SJSA1 (cell line): ENCODE measurements at regions not wholly inside any gene's neighbourhood (a gene's known extent, or its start where the extent isn't known, plus 50 kb on each side); places are given as distances from the start of the nearest gene placed in this dataset.

ENCODE experiments used
- DNase-seq, 2 experiments: peaks; one replicate each; pipeline ENCODE4 v3.0.0-alpha.2; 2015 to 2020; ENCODE audit warnings: low spot score in 2 of 2, low read depth in 1 of 2
- H3K27ac ChIP-seq: fragments of 250-450 bp; sonication (Bioruptor Pico); 2 replicates; pipeline ENCODE4 v1.5.1; 2020; ENCODE audit warnings: mild to moderate bottlenecking, moderate library complexity
- H3K27me3 ChIP-seq: fragments of 250-450 bp; sonication (Bioruptor Pico); replicated peaks from 2 replicates; pipeline ENCODE4 v1.5.1; 2020; ENCODE audit warnings: mild to moderate bottlenecking, moderate library complexity
- H3K36me3 ChIP-seq: fragments of 250-450 bp; sonication (Bioruptor Pico); 2 replicates; pipeline ENCODE4 v1.5.1; 2020; ENCODE audit warnings: mild to moderate bottlenecking
- H3K4me1 ChIP-seq: fragments of 250-450 bp; sonication (Bioruptor Pico); replicated peaks from 2 replicates; pipeline ENCODE4 v1.6.1; 2021; ENCODE audit warnings: mild to moderate bottlenecking
- H3K4me3 ChIP-seq: fragments of 250-450 bp; sonication (Bioruptor Pico); 2 replicates; pipeline ENCODE4 v1.5.1; 2020; ENCODE audit warnings: mild to moderate bottlenecking
- H3K9me3 ChIP-seq: fragments of 250-450 bp; sonication (Bioruptor Pico); replicated peaks from 2 replicates; pipeline ENCODE4 v1.5.1; 2020; ENCODE audit warnings: mild to moderate bottlenecking

GRCh38 chr12:60844101-60844500, 1248.3 kb downstream of the SLC16A7 start:
- H3K36me3 ChIP-seq: no peaks in the 10 kb centered on the region
- no peak overlapping the region for H3K4me3 ChIP-seq
- no peaks in the 10 kb centered on the region for H3K27me3 ChIP-seq
- H3K4me1 ChIP-seq: no peaks in the 10 kb centered on the region
- DNase-seq: no peak
- H3K9me3 ChIP-seq: no peaks in the 10 kb centered on the region
- no peak overlapping the region for H3K27ac ChIP-seq

- no peaks in the 10 kb centered on the region for H3K36me3 ChIP-seq
- no peak overlapping the region for H3K4me3 ChIP-seq
- no peak for DNase-seq
- no peaks in the 10 kb centered on the region for H3K9me3 ChIP-seq
- no peak overlapping the region for H3K27ac ChIP-seq
- no peaks in the 10 kb centered on the region for H3K4me1 ChIP-seq
- no peaks in the 10 kb centered on the region for H3K27me3 ChIP-seq
Measured at GRCh38 chr12:60844875-60845274, 1249.0 kb downstream of the SLC16A7 start.

- Histone ChIP-seq H3K4me1 (no peaks in the 10 kb centered on the region), H3K27me3 (no peaks in the 10 kb centered on the region), H3K27ac (no peak overlapping the region), H3K4me3 (no peak overlapping the region), H3K9me3 (no peaks in the 10 kb centered on the region), H3K36me3 (no peaks in the 10 kb centered on the region)
- DNase-seq: no peak
Measured at GRCh38 chr12:60845696-60846095, 1249.9 kb downstream of the SLC16A7 start.

DNA sequence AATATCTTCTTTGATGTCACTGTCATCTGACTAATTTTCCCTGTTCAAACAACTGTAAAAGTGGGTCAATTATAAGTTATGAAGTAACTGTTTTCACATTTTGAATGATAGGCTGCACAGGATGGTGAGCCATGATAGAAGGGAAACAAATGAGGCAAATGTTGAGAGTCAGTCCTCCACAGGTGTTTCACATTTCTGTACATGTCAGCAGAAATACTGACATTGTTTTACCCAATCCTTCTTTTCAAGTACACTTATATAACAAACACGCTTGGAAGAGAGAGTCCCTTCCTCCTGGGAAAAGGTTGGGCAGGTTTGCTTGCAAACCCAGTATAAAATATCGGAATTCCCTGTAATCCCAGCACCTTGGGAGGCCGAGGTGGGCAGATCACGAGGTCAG, 1251.5 kb downstream of the SLC16A7 start:
- H3K27ac ChIP-seq: no peak overlapping the region
- H3K9me3 ChIP-seq: no peaks in the 10 kb centered on the region
- H3K4me3 ChIP-seq: no peak overlapping the region
- no peaks in the 10 kb centered on the region for H3K27me3 ChIP-seq
- H3K36me3 ChIP-seq: no peaks in the 10 kb centered on the region
- no peaks in the 10 kb centered on the region for H3K4me1 ChIP-seq
- no peak for DNase-seq

DNA sequence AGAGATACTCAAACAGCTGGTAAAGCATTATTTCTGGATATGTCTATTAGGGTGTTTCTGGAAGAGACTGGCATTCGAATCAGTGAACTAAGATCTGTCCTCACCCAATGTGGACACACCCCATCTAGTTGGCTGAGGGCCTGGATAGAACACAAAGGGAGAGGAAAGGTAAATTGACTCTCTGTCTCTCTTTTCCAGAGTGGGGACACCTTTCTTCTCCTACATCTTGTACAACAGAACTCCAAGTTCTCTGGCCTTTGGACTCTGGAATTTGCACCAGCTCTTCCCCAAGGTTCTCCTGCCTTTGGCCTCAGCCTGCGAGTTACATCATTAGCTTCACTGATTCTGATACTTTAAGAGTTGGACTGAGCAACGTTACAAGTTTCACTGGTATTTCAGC, 1253.9 kb downstream of the SLC16A7 start:
- Histone ChIP-seq H3K27ac (no peak overlapping the region), H3K27me3 (no peaks in the 10 kb centered on the region), H3K4me1 (no peaks in the 10 kb centered on the region), H3K4me3 (no peak overlapping the region), H3K36me3 (no peaks in the 10 kb centered on the region), H3K9me3 (no peaks in the 10 kb centered on the region)
- no peak for DNase-seq

GRCh38 chr12:60853407-60853806, 1257.6 kb downstream of the SLC16A7 start:
- H3K27ac ChIP-seq: no peak overlapping the region
- no peaks in the 10 kb centered on the region for H3K36me3 ChIP-seq
- no peak overlapping the region for H3K4me3 ChIP-seq
- H3K9me3 ChIP-seq: no peaks in the 10 kb centered on the region
- DNase-seq: no peak
- H3K4me1 ChIP-seq: no peaks in the 10 kb centered on the region
- no peaks in the 10 kb centered on the region for H3K27me3 ChIP-seq

DNA sequence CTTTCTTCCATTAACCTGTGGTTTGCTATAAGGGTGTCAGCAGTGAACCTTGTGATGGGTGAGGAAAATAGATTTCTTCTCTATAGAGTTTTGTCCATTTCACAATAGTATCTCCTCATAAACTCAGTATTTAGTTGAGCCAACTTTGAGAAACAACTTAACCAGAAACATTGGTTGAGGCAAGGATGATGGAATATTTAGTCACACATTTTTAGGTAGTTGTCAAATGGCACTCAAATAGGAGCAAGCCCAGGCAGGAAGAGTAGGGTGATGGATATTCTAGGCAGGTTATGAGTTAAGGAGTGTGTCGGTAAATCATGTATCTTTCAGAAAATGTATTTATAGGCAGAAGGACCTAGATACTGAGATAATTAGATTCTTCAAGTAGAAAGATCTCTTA, 1267.6 kb downstream of the SLC16A7 start:
- Histone ChIP-seq H3K4me1 (no peaks in the 10 kb centered on the region), H3K27ac (no peak overlapping the region), H3K4me3 (no peak overlapping the region), H3K9me3 (no peaks in the 10 kb centered on the region), H3K27me3 (no peaks in the 10 kb centered on the region), H3K36me3 (no peaks in the 10 kb centered on the region)
- DNase-seq: no peak

- no peak for DNase-seq
- Histone ChIP-seq H3K27me3 (no peaks in the 10 kb centered on the region), H3K36me3 (no peaks in the 10 kb centered on the region), H3K4me1 (no peaks in the 10 kb centered on the region), H3K4me3 (no peak overlapping the region), H3K9me3 (no peaks in the 10 kb centered on the region), H3K27ac (no peak overlapping the region)
Measured at GRCh38 chr12:60872219-60872618, 1276.4 kb downstream of the SLC16A7 start.

DNA sequence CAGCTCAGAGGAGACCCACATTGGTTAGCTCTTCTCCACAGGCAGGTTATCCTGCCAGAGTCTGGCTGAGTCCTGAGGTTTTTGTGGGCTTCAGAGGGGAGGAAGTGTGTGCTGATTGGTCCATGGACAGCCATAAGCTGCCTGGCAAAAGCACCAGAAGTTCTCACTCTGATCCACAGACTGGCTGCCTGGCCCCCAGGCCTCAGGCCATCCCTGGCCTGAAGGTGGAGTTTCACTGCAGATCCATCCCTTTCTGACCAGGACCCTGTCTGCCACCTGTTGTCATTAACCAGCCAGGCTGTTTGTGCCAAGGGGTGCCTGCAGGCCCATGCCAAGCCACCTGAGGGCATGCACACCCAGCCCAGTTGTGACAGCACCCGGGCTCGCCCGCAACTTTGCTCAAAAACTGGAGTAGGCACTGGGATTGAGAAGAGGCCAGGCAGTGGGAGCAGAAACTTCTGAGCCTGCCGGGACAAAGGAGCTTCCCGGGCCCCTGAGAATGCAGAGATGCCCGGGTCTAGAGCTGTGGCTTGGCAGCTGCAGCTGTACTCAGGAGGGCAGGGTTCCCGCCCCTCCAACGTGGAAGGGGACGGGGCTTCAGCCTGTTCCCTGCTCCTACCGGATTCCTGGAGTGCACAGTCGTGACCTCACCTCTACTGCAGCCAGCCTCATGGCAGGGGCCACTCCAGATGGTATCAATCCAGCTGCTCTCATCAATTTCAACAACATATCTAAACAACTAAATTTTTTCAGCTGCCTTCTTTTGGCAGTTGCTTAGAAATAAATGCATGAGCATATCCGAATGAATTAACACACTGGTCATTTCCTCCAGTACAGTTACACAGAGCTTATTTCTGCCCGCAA, 1277.3 kb downstream of the SLC16A7 start:
- no peak overlapping the region for H3K27ac ChIP-seq
- no peaks in the 10 kb centered on the region for H3K36me3 ChIP-seq
- no peaks in the 10 kb centered on the region for H3K9me3 ChIP-seq
- H3K27me3 ChIP-seq: no peaks in the 10 kb centered on the region
- DNase-seq: peak in 1 of 2 experiments; percentile 27
- no peaks in the 10 kb centered on the region for H3K4me1 ChIP-seq
- H3K4me3 ChIP-seq: no peak overlapping the region

GRCh38 chr12:60874091-60874490, 1278.3 kb downstream of the SLC16A7 start:
- H3K27ac ChIP-seq: no peak overlapping the region
- no peaks in the 10 kb centered on the region for H3K4me1 ChIP-seq
- no peaks in the 10 kb centered on the region for H3K9me3 ChIP-seq

DNA sequence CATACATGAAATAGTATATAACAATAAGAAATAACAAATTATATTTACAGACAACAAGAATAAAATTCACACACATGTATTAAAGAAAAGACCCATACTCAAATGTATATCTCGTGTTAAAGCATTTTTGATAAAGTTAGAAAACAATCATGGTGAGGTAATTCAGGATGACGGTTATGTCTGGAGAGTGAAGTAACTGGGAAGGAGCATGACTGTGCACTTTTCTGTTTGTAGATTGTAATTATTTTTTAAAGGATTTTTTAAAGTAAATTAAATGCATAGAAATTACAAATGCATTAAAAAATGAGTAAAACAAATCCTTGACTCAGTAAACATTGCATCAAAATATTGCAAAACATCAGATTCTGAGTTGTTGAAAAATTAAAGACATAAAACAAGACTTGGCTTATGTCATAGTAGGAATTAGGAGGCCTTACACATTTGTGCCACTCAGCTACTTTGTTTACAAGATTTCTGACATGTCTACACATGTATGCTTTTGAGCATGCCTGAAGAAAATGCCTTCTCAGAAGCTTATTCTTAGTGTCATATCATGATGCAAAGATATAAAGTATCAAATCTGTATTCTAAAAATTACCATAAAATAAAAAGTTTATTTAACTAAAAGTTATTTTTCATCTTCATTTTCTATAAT, 1325.1 kb downstream of the SLC16A7 start:
- no peak for DNase-seq
- Histone ChIP-seq H3K4me1 (no peaks in the 10 kb centered on the region), H3K4me3 (no peak overlapping the region), H3K9me3 (no peaks in the 10 kb centered on the region), H3K27me3 (no peaks in the 10 kb centered on the region), H3K36me3 (no peaks in the 10 kb centered on the region), H3K27ac (no peak overlapping the region)

More at GRCh38 chr12:60874091-60874490, 1278.3 kb downstream of the SLC16A7 start:
- Histone ChIP-seq H3K36me3 (no peaks in the 10 kb centered on the region), H3K4me3 (no peak overlapping the region), H3K27me3 (no peaks in the 10 kb centered on the region)
- DNase-seq: no peak

GRCh38 chr12:60921541-60921940, 1325.7 kb downstream of the SLC16A7 start:
- DNase-seq: no peak
- Histone ChIP-seq H3K4me3 (no peak overlapping the region), H3K9me3 (no peaks in the 10 kb centered on the region), H3K4me1 (no peaks in the 10 kb centered on the region), H3K27ac (no peak overlapping the region), H3K27me3 (no peaks in the 10 kb centered on the region), H3K36me3 (no peaks in the 10 kb centered on the region)

DNA sequence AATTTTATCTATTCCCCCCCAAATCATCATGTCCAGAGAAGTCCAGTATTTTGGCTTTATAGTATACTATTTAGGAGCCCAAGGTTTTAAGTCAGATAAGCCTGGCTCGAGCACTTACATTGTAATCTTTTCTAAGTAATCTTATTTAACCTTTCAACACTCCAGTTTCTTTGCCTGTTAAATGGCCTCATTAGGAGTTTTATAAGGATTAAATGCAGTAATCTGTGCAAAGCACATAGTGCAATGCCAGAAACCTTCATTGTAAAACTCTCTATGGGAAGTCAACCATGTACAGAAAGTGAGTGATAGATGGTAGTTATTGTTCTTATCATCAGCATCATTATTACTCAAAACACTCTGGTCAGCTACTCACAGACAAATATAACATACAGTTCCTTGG, 1330.4 kb downstream of the SLC16A7 start:
- Histone ChIP-seq H3K27ac (no peak overlapping the region), H3K27me3 (no peaks in the 10 kb centered on the region), H3K9me3 (no peaks in the 10 kb centered on the region), H3K4me1 (no peaks in the 10 kb centered on the region), H3K36me3 (no peaks in the 10 kb centered on the region), H3K4me3 (no peak overlapping the region)
- no peak for DNase-seq

- no peaks in the 10 kb centered on the region for H3K9me3 ChIP-seq
- H3K36me3 ChIP-seq: no peaks in the 10 kb centered on the region
- no peak overlapping the region for H3K4me3 ChIP-seq
- no peaks in the 10 kb centered on the region for H3K27me3 ChIP-seq
- H3K27ac ChIP-seq: no peak overlapping the region
- H3K4me1 ChIP-seq: no peaks in the 10 kb centered on the region
- no peak for DNase-seq
Measured at GRCh38 chr12:60930151-60930550, 1330.1 kb upstream of the USP15 start.
